Pancreas (tissue), 10 donors: ENCODE measurements at regions not wholly inside any gene's neighbourhood (a gene's known extent, or its start where the extent isn't known, plus 50 kb on each side); places are given as distances from the start of the nearest gene placed in this dataset.

ENCODE experiments used
- ATAC-seq, 4 donors: fragments of 200-7000 bp; cut with Tn5 transposase; one replicate each; pipeline versions ENCODE4 v1.8.0 to v1.9.1; 2020; ENCODE audit warnings: mild to moderate bottlenecking in 4 of 4, moderate library complexity in 4 of 4
- DNase-seq, 6 donors: peaks; one replicate each; pipeline ENCODE4 v3.0.0-alpha.2; 2020
- FAIRE-seq: peaks from 2 replicates; lab custom pipeline; 2012; peaks lifted over from hg19 to GRCh38; lab: Jason Lieb, UNC
- H3K27ac ChIP-seq, 4 donors: fragments of 200-600 bp; sonication (generic); 1 replicate in 3 of 4; 2 replicates in 1 of 4; pipeline versions ENCODE4 v1.5.0 to v1.8.0; 2020
- H3K27me3 ChIP-seq, 4 donors: fragments of 200-600 bp; one replicate each; pipeline ENCODE4 v1.8.0; 2021
- H3K36me3 ChIP-seq, 3 donors: fragments of 200-600 bp; sonication (generic) in 1 of 3; one replicate each; pipeline versions ENCODE4 v1.5.0 to v1.8.0; 2020 to 2021
- H3K4me1 ChIP-seq, 3 donors: fragments of 200-600 bp; one replicate each; pipeline ENCODE4 v1.8.0; 2021
- H3K4me3 ChIP-seq, 4 donors: fragments of 200-600 bp; sonication (generic) in 2 of 4; one replicate each; pipeline versions ENCODE4 v1.5.0 to v1.8.0; 2020 to 2021
- H3K9me3 ChIP-seq, 4 donors: fragments of 200-600 bp; one replicate each; pipeline ENCODE4 v1.8.0; 2021
- WGBS, 2 donors: extraction: QIAGEN DNeasy Blood & Tissue Kit; methylation state at CpG; one replicate each; pipeline ENCODE4 v1.1.7; 2013; 5-methylcytosine and 5-hydroxymethylcytosine counted together
- intact Hi-C, 3 donors: fragments of 100-400 bp; cut with DNase I; formaldehyde crosslinking; loops; one replicate each; pipeline versions ENCODE4 v1.11.1 to v1.14.2; 2022
- TF ChIP-seq, protein P1 (sequence below), 4 donors: fragments of 200-600 bp; sonication (generic) in 3 of 4; IDR thresholded peaks; one replicate each; pipeline versions ENCODE4 v1.5.0 to v1.8.0; 2021; ENCODE audit warnings: antibody characterized with exemption in 4 of 4
- donor health status: healthy with polysubstance abuse.
- donor health status: DM: no; HTN: no; CAD: no; lungs with moderate emphysema.
- donor health status: DM: no; HTN: no; CAD: no.
- donor health status: control.
- donor health status: control.
- donor health status: Bipolar disorder and iron deficiency.
- donor health status: DM: yes; HTN: yes; CAD: no.
- donor health status: DM: no; HTN: no; CAD: no.
- donor health status: DM: no; HTN: no; CAD: no.
- donor health status: DM: yes; HTN: yes; CAD: no.

GRCh38 chr3:104286645-104287044, 1080.1 kb upstream of the ALCAM start:
- Histone ChIP-seq H3K4me1 (no peaks in the 10 kb centered on the region), H3K4me3 (no peak overlapping the region), H3K27me3 (no peaks in the 10 kb centered on the region), H3K36me3 (no peaks in the 10 kb centered on the region), H3K9me3 (no peaks in the 10 kb centered on the region), H3K27ac (no peak overlapping the region)
- WGBS, 2 donors = 76 to 79% methylated on average over 5 of the region's 5 CpGs
- no peak for ATAC-seq
- TF ChIP-seq, protein P1, sequence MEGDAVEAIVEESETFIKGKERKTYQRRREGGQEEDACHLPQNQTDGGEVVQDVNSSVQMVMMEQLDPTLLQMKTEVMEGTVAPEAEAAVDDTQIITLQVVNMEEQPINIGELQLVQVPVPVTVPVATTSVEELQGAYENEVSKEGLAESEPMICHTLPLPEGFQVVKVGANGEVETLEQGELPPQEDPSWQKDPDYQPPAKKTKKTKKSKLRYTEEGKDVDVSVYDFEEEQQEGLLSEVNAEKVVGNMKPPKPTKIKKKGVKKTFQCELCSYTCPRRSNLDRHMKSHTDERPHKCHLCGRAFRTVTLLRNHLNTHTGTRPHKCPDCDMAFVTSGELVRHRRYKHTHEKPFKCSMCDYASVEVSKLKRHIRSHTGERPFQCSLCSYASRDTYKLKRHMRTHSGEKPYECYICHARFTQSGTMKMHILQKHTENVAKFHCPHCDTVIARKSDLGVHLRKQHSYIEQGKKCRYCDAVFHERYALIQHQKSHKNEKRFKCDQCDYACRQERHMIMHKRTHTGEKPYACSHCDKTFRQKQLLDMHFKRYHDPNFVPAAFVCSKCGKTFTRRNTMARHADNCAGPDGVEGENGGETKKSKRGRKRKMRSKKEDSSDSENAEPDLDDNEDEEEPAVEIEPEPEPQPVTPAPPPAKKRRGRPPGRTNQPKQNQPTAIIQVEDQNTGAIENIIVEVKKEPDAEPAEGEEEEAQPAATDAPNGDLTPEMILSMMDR (IDR thresholded peaks at IDR 0.05) = no peak
- no peak for FAIRE-seq
- no peak for DNase-seq
- intact Hi-C loops = no loop called here

DNA sequence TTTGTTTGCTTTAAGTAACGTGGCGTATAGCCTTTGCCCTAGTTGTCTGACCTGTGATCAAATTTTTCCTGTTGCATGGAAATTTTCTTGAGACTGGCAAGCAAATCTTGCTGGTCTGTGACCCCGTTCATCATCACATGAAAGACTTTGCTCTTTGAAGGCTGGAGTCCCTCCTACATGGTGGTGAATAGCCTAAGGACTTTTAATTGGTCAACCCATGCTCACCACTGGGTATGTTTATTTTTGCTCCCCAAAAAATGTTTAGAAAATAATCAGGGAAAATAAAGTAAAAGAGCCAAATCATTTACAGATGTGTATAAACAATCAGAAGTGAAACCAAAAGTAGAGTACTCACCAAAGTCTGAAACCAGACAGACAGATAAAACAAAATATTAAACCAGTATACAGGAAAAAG, 1075.3 kb upstream of the ALCAM start:
- H3K4me1 ChIP-seq = no peaks in the 10 kb centered on the region
- no peaks in the 10 kb centered on the region for H3K36me3 ChIP-seq
- 25 to 36% methylated on average over 3 of the region's 3 CpGs for WGBS, 2 donors
- ATAC-seq = peak in 2 of 4 donors; percentile 45 to 50
- H3K27ac ChIP-seq = no peak overlapping the region
- peak overlapping the region in 1 of 4 donors; percentile 0 for H3K4me3 ChIP-seq
- FAIRE-seq = no peak
- TF ChIP-seq, protein P1 (IDR thresholded peaks at IDR 0.05) = no peak
- no peaks in the 10 kb centered on the region for H3K9me3 ChIP-seq
- intact Hi-C loops = no loop called here
- H3K27me3 ChIP-seq = no peaks in the 10 kb centered on the region
- no peak for DNase-seq

- no peaks in the 10 kb centered on the region for H3K9me3 ChIP-seq
- TF ChIP-seq, protein P1 (IDR thresholded peaks at IDR 0.05) = no peak
- DNase-seq = no peak
- peak overlapping the region in 1 of 4 donors; percentile 0 for H3K4me3 ChIP-seq
- 6 to 9% methylated on average over 2 of the region's 2 CpGs for WGBS, 2 donors
- ATAC-seq = peak in 2 of 4 donors; percentile 48 to 50
- no peak for FAIRE-seq
- H3K36me3 ChIP-seq = no peaks in the 10 kb centered on the region
- intact Hi-C loops = no loop called here
- no peaks in the 10 kb centered on the region for H3K27me3 ChIP-seq
- no peak overlapping the region for H3K27ac ChIP-seq
- no peaks in the 10 kb centered on the region for H3K4me1 ChIP-seq
Measured at GRCh38 chr3:104291878-104292277, 1074.8 kb upstream of the ALCAM start.

GRCh38 chr3:104297617-104298016, 1069.1 kb upstream of the ALCAM start:
- WGBS, 2 donors = 93 to 95% methylated on average over 1 of the region's 1 CpG
- FAIRE-seq (no peak), DNase-seq (no peak), ATAC-seq (no peak)
- H3K9me3 ChIP-seq = no peaks in the 10 kb centered on the region
- no peaks in the 10 kb centered on the region for H3K27me3 ChIP-seq
- intact Hi-C loops = no loop called here
- H3K27ac ChIP-seq = no peak overlapping the region
- no peak overlapping the region for H3K4me3 ChIP-seq
- TF ChIP-seq, protein P1 (IDR thresholded peaks at IDR 0.05) = no peak
- H3K36me3 ChIP-seq = no peaks in the 10 kb centered on the region
- no peaks in the 10 kb centered on the region for H3K4me1 ChIP-seq

GRCh38 chr3:104298662-104299061, 1068.0 kb upstream of the ALCAM start:
- Histone ChIP-seq H3K27ac (no peak overlapping the region), H3K9me3 (no peaks in the 10 kb centered on the region), H3K4me1 (no peaks in the 10 kb centered on the region), H3K27me3 (no peaks in the 10 kb centered on the region), H3K36me3 (no peaks in the 10 kb centered on the region), H3K4me3 (no peak overlapping the region)
- FAIRE-seq (no peak), DNase-seq (no peak), ATAC-seq (no peak)
- TF ChIP-seq, protein P1 (IDR thresholded peaks at IDR 0.05) = no peak
- WGBS, 2 donors = 36 to 38% methylated on average over 2 of the region's 2 CpGs
- intact Hi-C loops = no loop called here
